Retina (tissue), 1 donor: ENCODE measurements at regions not wholly inside any gene's neighbourhood (a gene's known extent, or its start where the extent isn't known, plus 50 kb on each side); places are given as distances from the start of the nearest gene placed in this dataset.
A peak's percentile ranks its signal among the peaks of the same experiment; 100 is the strongest.

ENCODE experiments used
- DNase-seq: peaks from one replicate; pipeline ENCODE4 v3.0.0-alpha.2; 2016

- no peak for DNase-seq
These were observed 402.0 kb upstream of the IRX4 start for GRCh38 chr5:2284678-2285077.

DNA sequence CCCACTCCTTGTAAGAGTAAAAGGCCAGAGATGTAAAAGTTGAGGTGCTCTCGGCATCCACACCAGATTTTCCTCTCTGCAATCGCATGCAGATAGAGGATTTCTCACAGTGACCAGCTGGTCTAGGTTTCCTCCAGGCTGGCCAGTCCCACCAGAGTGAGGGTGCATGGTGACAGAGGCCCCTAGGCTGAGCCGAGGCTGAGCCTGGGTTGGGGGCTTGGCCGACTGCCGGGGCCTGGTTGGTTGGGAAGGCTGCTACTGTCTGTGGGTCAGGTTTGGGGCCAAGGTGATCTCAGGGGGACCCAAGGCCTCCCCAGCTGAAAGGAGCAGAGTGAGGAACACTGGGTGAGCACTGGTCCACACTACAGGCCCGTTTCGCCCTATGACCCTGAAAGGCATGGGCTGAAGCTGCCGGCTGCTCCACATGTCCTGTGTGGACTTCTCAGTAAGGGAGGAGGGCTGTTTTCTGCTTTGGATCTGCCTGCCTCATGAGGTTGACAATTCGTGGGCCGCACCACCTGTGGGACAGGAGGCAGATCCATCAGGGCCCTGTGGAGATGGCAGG, 400.8 kb upstream of the IRX4 start:
- no peak for DNase-seq

DNA sequence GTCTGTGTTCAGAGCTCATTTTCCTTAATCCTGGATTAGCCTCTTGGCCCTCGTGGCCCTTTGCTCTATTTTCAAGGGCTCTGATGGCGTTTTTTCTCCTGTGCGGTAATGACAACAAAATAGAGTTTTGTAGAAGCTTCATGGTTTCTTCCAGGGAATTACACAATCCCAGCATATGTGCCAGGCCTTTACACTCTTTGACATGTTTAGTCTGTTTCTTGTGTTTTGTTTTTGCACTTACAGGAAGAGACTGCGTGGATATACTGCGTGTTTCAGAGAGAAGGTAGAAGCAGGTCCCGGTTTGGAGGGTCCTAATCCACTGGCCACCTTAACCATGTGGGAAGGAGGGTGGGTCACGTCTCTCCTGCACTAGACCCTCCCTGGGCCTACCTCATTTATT, 400.2 kb upstream of the IRX4 start:
- no peak for DNase-seq

DNA sequence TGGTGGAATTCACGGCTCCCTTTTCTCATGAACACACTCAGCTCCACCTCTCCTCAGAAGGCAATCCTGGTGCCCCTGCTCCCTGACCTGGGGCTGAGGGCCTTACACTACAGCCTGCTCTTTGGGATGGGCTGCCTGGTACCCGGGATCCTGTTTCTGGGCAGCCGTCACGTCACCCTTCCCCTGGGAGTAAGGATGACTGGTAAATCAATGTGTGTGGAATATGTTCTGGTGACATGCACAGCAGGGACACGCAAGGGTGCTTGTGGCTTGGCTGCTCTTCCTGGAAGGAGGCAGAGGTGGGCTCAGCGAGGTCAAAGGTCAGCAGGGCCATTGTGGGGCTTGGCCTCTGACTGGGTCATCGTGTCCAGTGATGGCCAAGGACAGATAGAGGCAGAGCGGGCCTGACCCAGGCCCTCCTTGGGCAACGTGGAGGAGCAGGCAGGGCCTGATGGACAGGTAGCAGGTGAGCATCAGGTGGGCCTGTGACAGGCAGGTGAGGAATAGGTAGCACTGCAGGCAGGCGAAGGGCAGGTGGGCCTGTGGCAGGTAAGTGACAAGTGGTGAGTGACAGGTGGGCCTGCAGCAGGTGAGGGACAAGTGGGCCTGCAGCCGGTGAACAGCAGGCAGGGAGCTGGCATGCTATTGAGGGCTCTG, 399.4 kb upstream of the IRX4 start:
- no peak for DNase-seq

DNA sequence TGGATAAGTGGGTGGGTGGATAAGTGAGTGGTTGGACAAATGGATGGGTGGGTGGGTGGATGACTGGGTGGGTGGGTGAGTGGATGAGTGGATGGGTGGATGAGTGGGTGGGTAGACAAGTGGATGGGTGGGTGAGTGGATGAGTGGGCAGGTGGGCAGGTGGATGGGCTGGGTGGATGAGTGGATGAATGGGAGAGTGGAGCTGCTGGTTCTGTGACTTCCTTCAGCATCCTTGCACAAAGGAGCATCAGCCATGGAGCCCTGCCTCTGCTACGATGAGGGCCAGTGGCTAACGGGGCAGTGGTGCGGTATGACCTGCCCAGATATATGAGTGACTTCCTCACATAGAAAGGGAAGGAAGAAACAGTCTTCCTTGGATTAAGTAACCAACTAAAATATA, 398.7 kb upstream of the IRX4 start:
- no peak for DNase-seq

GRCh38 chr5:2280318-2280717, 397.6 kb upstream of the IRX4 start:
- no peak for DNase-seq

GRCh38 chr5:2278825-2279456, 396.2 kb upstream of the IRX4 start:
- no peak for DNase-seq

- no peak for DNase-seq
These were observed 395.2 kb upstream of the IRX4 start for GRCh38 chr5:2277886-2278285.

GRCh38 chr5:2276101-2276500, 393.4 kb upstream of the IRX4 start:
- no peak for DNase-seq

DNA sequence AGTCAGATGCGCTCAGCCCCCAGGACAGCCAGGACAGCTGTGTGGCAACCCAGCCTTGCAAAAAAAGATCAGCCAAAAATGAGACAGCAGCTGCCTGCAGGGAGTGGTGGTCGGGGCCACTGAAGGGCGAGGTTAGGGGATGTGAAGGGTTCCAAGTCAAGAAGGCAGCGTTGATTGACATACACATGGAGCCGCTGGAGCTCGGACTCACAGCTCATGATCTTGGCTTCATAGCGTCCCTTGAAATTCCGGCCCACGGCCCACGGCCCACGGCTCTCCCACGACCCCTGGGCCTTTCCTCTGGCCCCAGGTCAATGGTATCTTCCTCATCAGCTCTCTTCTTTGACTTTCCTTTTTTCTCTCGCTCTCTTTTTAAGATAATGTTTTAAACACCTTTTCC, 390.0 kb upstream of the IRX4 start:
- DNase-seq, result peak; percentile 35

GRCh38 chr5:2272039-2272438, 389.3 kb upstream of the IRX4 start:
- no peak for DNase-seq

DNA sequence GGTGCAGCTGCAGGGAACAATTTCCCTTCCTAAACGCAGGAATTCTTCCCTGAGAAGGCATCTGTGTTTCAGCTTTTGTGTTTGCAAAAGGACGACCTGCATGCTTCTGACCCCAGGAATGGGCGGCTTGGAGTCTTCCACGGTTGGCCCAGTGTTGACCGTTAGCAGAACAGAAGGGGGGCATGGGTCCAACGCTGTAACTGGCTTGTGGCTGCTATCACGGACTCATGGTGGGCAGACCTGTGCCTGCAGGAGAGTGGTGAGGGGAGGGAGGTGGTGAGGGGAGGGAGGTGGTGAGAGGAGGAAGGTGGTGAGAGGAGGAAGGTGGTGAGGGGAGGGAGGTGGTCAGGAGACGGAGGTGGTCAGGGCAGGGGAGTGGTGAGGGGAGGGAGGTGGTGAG, 388.6 kb upstream of the IRX4 start:
- DNase-seq, result no peak

GRCh38 chr5:2270467-2270866, 387.7 kb upstream of the IRX4 start:
- no peak for DNase-seq

DNA sequence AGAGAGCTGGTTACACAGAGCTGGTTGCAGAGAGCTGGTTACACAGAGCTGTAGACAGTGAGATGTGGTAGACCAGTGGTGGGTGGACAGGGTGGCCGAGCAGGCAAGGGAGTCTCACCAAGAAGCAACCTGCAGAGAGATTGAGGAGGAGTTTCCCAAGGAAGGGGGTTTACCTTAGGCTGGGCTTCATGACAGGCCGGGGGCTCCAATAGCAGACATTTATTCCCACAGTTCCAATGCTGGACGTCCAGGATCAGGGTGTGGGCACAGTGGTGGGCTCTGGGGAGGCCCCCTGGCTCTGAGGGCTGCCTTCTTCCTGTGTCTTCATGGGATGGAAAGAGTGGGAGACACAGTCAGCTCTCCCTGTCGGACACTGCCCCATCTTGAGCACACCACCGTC, 386.9 kb upstream of the IRX4 start:
- no peak for DNase-seq

- DNase-seq, result no peak
These were observed 385.3 kb upstream of the IRX4 start for GRCh38 chr5:2267991-2268390.

- DNase-seq, result peak; percentile 49
These were observed 384.0 kb upstream of the IRX4 start for GRCh38 chr5:2266641-2267240.

- DNase-seq, result no peak
These were observed 382.6 kb upstream of the IRX4 start for GRCh38 chr5:2265341-2265740.

DNA sequence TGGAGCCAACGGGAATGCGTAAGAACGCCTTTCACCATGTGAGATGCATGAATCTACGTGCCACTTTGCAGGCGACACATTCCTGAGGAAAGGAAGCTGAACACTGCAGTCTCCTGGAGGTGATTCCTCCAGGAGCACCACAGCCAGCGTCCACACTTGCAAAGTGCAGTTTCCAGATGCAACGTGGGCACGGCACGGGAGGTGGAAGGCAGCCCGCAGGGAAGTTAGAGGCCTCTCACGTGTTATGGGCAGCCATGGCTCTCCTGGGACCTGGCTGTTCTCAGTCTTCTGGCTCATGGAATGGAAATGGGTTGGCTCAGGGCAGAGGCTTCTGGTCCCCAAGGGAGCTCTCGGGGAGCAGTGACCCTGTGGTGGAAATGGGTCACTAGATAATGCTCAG, 381.0 kb upstream of the IRX4 start:
- no peak for DNase-seq

- DNase-seq, result no peak
These were observed 379.9 kb upstream of the IRX4 start for GRCh38 chr5:2262620-2263019.

DNA sequence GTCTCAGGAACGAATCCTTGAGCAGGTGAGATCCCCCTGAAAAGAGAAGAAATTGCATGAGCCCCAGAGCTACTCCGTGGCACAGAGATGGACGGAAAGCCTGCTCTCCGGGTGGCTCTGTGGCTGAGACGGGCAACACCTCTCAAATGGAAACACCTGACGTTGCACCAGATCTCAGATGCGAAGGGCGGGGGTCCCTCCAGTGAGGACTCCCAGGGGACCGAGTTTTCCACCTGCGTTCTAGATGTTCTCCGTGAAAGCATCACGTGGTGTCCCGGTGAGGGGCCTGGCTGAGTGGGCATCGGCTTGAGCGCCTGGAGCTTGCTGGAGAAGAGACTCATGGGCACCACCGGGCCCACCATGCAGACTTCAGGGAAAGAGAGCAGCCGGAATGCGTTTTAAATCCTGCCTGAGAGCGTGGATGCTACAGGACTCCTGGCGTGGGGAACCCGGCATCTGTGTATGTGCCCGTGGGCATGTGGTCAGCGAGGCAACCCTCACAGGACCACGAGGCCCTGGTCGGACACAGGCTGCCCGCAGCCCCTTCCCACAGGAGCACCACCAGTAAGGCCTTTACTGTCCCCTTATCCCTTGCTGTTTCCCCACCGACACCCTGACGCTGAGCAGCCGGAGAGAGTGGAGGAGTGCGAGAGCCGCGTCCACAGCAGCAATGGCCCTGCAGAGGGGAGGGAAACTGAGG, 378.4 kb upstream of the IRX4 start:
- no peak for DNase-seq

DNA sequence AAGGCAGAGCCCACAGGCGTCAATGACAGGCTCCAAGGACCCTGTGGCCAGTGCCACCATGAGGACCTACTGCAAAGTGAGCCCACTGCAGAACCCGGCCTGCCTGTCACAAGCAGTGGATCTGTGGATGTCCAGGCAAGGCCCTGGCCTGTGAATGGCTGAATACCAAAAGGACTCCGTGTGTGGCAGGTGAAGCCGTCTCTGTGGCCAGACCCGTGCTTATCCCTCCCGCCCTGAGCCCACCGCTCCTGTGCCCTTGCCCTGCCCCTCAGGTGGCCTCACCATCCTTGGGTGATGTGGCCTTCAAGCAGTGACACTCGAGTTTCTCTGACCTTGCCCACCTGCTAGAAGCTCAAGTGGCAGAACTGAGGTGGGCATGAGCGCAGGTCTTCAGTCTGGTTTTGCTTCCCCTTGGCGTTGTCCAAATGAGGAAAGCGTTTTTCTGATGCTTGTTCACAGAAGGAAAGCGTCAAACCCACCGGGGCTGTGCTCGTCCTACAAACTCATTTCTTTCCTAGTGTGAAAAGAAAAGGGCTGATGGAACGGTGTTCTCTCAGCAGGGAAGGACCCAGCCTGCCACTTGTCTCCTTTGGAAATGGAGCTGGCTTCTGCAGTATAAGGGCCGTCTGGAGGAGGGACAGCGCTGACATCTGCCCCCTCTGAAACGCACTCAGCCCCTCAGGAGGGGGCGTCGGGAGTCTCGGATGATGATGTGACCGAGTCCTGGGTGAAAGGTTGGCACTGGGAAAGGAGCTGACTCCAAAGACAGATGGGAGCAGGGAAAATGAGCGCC, 377.7 kb upstream of the IRX4 start:
- no peak for DNase-seq

DNA sequence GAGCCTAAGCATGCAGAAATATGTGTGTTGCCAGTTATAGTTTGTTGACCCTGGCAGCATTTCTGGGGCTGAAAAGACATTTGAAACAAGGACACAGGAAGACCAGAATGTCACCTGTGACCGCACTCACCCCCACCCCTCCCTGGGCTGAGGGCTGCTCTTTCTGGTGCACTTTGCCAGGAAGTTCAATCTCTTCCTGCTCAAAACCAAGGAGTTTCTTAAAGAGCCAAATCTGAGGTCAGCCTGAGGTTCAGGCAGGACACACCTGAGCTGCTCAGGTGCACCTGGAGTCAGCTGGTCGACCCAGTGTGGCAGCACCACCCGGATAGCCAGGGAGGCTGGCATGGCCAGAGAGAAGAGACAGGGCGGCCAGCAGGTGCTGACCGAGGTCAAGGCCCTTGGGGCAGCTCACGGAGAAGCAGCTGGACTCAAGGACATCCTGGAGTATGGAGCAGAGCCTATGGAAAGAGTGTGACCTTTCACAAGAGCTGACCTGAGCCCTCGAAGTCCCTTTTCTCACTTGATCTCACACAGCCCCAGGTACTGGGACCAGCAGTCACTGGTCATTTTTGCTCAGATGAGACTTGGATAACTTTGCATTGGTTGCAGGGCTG, 376.9 kb upstream of the IRX4 start:
- DNase-seq, result no peak
